SW 1271 (cell line): ENCODE measurements at regions not wholly inside any gene's neighbourhood (a gene's known extent, or its start where the extent isn't known, plus 50 kb on each side); places are given as distances from the start of the nearest gene placed in this dataset.

Experiments used
- DNase-seq, 2 experiments: peaks; one replicate each; lab custom pipeline; 2025; lab: John Stamatoyannopoulos, UW

GRCh38 chr3:59542276-59542675 is 492.5 kb upstream of the CFAP20DC start:
- no peak for DNase-seq

DNA sequence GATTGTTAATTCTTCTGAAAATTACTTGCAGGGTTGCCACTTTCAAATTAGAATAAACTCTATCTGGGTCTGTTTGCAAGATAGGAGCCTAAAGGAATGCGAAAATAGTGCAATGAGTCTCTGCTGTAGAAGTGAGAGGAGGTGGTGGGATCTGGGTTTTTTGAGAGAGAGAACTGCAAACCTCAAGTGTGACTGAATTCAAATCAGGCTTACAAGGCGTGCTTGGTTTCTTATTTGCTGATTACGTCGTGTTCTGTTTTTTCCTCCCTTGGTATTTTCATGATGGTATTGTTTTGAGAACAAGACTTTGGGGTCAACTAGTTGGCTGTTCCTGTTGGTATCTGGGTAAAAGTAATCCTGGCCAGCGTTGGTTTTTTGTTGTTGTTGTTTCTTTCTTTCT is 490.9 kb upstream of the CFAP20DC start:
- no peak for DNase-seq

- no peak for DNase-seq
Measured at GRCh38 chr3:59540241-59540640, 490.4 kb upstream of the CFAP20DC start.

DNA sequence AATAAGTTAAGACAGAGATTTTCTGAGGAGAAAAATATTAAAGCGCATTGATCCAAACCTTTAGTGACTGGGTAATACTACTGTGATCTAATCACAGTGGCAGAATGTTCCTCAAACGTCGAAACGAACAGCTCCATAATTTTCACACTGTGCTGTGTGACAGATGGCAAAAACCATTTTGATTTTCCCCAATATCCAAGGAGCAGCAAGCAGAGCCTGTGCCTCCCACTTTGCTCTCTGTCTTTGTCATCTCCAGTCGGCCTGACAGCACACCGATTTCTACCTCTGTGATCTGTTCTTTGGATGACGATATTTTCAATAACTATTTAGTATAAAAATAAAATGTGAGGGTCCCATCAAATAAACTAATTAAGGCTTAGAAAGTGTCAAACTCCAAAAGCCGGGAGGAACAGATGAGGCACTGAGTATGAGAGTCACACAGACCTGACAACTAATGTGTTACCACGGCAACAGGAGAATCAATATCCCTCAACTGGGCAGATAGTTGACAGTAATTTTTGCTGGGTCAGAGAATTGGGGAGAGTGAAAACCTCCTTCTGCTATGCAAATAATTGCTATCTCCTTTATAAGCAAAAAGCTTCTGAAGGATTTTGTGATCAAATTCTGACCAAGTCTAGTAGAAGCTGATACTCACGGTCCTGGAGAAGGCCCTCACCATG is 489.1 kb upstream of the CFAP20DC start:
- no peak for DNase-seq

- no peak for DNase-seq
Measured at GRCh38 chr3:59535791-59536221, 486.0 kb upstream of the CFAP20DC start.

DNA sequence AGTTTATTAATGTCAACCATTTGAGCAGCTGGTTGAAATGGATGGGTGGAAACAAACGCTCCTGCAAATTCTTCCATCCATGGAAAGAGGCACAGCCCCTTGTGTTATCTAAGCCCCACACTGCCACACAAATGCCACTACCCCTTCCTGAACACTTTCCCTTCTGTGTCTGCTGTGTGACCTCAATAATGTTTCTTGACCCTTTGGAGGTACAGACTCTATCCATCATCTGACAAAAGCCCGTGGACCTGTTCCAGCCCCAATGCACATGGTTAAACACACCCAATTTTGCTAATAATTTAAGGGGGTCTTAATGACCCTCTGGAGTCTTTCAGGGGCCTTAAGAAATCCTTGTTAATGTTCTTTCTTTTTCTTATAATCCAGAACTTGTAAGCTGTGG is 482.2 kb upstream of the CFAP20DC start:
- DNase-seq: no peak

- no peak for DNase-seq
Measured at GRCh38 chr3:59531066-59531745, 481.4 kb upstream of the CFAP20DC start.

DNA sequence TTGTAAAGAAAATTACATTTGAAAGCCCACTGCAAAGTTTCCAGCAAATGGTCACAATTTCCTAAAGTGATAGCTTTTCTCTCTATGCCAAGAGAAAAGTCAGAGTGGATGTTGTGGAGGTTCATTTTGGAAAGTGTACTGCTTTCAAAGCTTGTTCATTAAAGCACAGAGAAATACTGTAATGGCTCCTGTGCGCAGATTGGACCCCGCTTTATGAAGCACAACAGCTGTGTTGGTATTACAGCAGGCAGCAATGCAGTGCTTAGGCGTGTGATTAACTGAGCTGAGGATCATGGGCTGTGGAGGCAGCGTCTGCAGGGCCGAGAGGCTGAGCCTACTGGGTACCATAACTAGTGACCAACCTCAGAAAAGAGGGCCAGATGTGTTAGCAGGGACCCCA is 478.4 kb upstream of the CFAP20DC start:
- DNase-seq: no peak

- no peak for DNase-seq
Measured at GRCh38 chr3:59527493-59527892, 477.7 kb upstream of the CFAP20DC start.

- no peak for DNase-seq
Measured at GRCh38 chr3:59526999-59527398, 477.2 kb upstream of the CFAP20DC start.

- no peak for DNase-seq
Measured at GRCh38 chr3:59522550-59522949, 472.7 kb upstream of the CFAP20DC start.

DNA sequence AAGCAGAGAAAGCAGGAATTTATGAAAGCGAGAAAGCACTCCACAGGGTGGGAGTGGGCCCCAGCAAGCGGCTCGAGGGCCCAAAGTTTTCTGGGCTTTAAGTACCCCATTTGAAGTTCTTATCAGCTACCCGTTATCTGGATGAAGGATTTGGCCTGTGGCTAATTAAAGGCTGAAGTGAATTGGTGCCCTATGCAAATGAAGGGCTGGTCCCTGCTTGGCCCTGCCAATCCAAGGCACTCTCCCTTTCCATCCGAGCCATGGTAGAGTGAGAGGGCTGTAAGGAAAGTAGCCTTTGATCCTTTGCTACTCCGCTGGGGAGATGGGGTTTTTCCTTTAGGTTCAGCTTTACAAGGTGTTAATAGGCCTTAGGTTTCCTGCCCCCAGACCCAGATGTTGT is 469.3 kb upstream of the CFAP20DC start:
- no peak for DNase-seq

- DNase-seq: no peak
Measured at GRCh38 chr3:59518283-59519055, 468.6 kb upstream of the CFAP20DC start.

DNA sequence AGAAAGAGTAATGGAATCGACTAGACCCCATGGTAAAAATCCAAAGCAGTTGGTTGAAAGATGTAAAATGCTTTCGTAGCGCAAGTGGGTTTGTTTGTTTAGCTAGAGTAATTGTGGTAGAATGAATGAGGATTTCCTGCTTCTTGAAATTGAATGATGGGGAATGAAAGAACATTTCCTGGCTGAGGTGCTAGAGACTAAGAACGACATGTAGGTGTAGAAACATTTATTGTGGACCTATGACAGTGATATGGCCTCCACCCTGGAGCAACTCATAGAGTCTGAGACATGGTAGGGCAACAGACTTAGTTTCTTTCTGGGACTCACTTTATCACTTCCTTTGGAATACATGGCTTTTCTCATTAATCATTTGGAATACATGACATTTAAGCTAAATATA is 467.6 kb upstream of the CFAP20DC start:
- no peak for DNase-seq

GRCh38 chr3:59515966-59516365 is 466.1 kb upstream of the CFAP20DC start:
- DNase-seq: no peak

- DNase-seq: no peak
Measured at GRCh38 chr3:59514865-59515482, 465.1 kb upstream of the CFAP20DC start.

DNA sequence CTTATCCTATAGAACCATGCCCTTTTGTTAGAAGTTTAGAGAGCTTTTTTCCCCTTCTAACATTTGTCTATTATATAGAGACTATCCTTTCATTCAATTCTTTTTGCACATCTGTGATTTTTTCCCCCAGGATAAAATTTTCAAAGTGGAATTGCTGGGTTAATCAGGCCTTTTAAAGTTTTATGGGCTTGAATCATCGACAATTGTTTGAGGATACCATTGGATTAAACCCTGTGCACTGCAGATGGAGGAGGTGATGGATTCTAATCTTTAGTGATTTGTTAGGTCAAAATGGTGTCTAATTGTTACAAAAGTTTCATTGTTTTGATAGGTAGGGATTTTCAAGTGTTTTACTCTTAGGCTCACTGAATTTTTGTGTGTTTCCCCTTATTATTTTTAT is 463.7 kb upstream of the CFAP20DC start:
- DNase-seq: no peak

- DNase-seq: no peak
Measured at GRCh38 chr3:59512066-59512465, 462.2 kb upstream of the CFAP20DC start.

GRCh38 chr3:59510576-59510975 is 460.8 kb upstream of the CFAP20DC start:
- DNase-seq: no peak

DNA sequence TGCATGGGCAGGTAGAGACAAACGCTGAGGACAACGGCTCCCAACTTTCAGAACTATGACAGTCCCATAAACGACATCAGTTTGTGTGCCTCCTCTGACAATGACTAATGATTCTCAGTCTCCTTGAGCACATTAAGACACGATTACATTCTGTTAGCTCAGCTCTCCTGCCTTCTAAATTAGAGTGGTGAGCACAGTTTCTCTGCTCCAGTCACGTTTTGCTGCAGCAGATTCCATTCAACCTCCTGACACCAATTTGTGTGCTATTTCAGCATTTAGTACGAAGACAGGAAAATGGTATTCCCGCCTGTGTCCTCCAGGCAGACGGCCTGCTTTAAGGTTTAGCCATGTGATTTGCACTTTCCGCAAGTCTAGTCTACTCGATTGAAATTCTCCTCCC is 458.4 kb upstream of the CFAP20DC start:
- no peak for DNase-seq

DNA sequence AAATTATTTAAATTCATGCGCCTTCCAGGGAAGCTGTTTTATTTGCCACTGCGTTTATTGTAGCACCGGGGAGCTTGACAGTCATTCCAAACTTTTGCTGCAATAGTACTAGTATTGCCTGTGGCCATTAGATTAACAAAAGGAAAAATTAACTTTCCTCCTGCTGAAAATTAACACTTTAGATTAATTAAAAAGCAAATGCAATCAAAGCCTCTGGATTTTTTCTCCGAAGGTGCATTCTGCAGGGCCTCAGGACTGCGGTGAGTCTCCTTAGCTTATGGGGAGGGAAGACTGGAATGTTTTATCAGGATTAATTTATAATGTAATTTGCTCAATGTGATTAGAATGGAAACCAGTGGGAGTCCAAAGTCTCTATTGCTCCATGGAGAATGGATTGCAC is 456.4 kb upstream of the CFAP20DC start:
- DNase-seq: no peak

- no peak for DNase-seq
Measured at GRCh38 chr3:59503441-59503840, 453.6 kb upstream of the CFAP20DC start.

DNA sequence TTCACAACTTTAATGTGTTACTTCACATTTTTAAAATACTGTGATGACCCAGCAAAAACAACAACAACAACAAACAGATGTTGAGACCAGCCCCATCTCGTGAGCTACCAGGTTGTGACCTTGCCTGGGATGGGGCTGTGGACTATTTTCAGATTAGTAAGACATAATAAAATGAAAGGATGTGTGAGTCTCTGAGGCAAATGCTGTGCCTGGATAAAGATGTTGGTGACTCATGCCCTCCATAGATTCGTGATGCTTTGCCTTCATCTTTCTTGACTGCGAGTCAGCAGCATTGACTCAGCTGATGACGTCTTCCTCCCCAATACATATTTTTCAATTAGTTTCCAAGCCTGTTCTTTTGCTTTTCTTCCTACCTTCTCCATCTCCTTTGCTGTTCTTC is 453.0 kb upstream of the CFAP20DC start:
- no peak for DNase-seq
